GM13977 (cell line): ENCODE measurements at regions not wholly inside any gene's neighbourhood (a gene's known extent, or its start where the extent isn't known, plus 50 kb on each side); places are given as distances from the start of the nearest gene placed in this dataset.

ENCODE experiments used
- DNase-seq: peaks from one replicate; pipeline ENCODE4 v3.0.0; 2012; ENCODE audit warnings: low spot score
- in situ Hi-C: fragments of 300-500 bp; cut with MboI; formaldehyde crosslinking; loops from one replicate; pipeline ENCODE4 v1.12.0; 2022; ENCODE audit warnings: low sequenced_read_pairs, low pct_unique_long_range_greater_than_20kb, mixed read lengths, inconsistent platforms; ENCODE audit not compliant: unreplicated experiment
- TF ChIP-seq, protein P1 (sequence below): IDR thresholded peaks from 2 replicates; pipeline ENCODE4 v1.5.1; 2012; ENCODE audit warnings: mild to moderate bottlenecking, control low read depth; ENCODE audit not compliant: insufficient read depth; ENCODE audit errors: extremely low read depth, missing control alignments

GRCh38 chr7:35526645-35527044 is 168.3 kb downstream of the HERPUD2 start:
- TF ChIP-seq, protein P1, sequence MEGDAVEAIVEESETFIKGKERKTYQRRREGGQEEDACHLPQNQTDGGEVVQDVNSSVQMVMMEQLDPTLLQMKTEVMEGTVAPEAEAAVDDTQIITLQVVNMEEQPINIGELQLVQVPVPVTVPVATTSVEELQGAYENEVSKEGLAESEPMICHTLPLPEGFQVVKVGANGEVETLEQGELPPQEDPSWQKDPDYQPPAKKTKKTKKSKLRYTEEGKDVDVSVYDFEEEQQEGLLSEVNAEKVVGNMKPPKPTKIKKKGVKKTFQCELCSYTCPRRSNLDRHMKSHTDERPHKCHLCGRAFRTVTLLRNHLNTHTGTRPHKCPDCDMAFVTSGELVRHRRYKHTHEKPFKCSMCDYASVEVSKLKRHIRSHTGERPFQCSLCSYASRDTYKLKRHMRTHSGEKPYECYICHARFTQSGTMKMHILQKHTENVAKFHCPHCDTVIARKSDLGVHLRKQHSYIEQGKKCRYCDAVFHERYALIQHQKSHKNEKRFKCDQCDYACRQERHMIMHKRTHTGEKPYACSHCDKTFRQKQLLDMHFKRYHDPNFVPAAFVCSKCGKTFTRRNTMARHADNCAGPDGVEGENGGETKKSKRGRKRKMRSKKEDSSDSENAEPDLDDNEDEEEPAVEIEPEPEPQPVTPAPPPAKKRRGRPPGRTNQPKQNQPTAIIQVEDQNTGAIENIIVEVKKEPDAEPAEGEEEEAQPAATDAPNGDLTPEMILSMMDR, result no peak
- in situ Hi-C loops, result no loop called here
- DNase-seq, result no peak

- in situ Hi-C loops, result loop anchor here (25.0 kb wide), 1 partner anchor 337 kb away; no protein-coding TSS in a partner anchor
- TF ChIP-seq, protein P1, result no peak
- DNase-seq, result no peak
Observed at GRCh38 chr7:35524112-35524804, 170.7 kb downstream of the HERPUD2 start.

DNA sequence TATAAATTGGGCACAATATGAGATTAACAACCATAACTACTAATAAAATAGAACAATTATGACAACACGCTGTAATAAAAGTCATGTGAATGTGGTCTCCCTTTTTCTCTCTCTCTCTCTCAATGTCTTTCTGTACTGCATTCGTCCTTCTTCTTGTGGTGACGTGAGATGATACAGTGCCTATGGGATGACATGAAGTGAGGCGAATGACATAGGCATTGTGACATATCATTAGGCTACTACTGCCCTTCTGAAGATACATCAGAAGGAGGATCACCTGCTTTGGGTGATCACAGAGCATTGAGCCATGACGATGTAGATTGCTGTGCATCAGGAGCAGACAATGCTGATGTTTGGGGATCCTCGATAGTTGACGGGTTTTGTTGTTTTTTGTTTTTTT is 171.6 kb downstream of the HERPUD2 start:
- TF ChIP-seq, protein P1, result no peak
- in situ Hi-C loops, result loop anchor here (25.0 kb wide), 1 partner anchor 336 kb away; no protein-coding TSS in a partner anchor
- DNase-seq, result no peak

DNA sequence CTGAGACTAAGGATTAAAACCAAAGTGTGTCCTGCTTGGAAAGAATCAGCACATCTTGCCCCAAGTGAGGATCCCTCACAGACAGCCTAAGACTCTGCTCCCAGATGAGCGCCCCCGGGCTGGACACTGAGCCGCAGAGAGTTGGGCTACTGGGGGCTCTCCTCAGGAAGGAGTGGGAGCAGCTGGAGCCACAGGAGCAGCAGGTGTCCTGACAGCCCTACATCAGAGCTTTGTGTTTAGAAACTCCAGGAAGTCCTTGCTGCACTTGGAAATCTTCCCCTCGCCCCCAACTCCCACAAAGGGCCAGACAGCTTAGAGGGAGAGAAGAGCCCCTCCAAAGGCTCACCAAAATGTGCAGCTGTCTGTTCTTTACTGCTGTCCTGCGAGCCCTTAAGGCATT is 172.2 kb downstream of the HERPUD2 start:
- no peak for DNase-seq
- TF ChIP-seq, protein P1, result no peak
- in situ Hi-C loops, result loop anchor here (25.0 kb wide), 1 partner anchor 335 kb away; no protein-coding TSS in a partner anchor

GRCh38 chr7:35521941-35522340 is 173.0 kb downstream of the HERPUD2 start:
- no peak for DNase-seq
- in situ Hi-C loops, result loop anchor here (25.0 kb wide), 1 partner anchor 335 kb away; no protein-coding TSS in a partner anchor
- TF ChIP-seq, protein P1, result no peak

DNA sequence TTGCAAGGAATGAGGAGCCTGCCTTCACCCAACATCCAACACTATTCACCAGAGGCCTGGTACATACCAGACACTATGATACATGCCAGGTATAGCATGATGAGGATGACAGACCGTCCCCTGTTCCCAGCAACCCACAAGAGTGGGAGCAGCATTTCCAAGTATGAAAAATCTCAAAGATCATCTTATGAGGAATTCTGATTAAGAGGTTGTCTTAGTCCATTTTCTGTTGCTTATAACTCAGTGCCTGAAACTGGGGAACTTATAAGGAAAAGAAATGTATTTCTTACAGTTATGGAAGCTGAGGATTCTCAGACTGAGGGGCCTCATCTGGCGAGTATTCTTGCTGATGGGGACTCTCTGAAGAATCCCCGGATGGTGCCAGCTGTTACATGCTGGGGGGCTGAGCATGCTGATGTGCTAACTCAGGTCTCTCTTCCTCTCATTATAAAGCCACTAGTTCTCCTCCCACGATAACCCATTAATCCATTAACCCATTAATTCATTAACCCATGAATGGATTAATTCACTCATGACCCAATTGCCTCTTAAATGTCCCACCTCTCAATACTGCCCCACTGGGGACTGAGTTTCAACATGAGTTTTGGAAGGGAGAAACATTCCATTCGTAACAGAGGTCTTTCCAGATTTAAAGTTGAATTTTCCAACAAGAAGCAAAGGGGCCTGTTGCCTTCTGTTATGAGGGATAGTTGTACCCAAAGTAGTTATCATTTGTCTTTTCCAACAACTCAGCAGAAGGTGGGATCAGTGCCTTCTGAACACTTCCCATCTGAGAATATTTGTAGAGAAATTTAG is 173.9 kb downstream of the HERPUD2 start:
- TF ChIP-seq, protein P1, result no peak
- in situ Hi-C loops, result loop anchor here (25.0 kb wide), 1 partner anchor 334 kb away; no protein-coding TSS in a partner anchor
- no peak for DNase-seq
